VCaP (cell line): ENCODE measurements at regions not wholly inside any gene's neighbourhood (a gene's known extent, or its start where the extent isn't known, plus 50 kb on each side); places are given as distances from the start of the nearest gene placed in this dataset.

ENCODE experiments used
- H3K27ac ChIP-seq: fragments of 450-650 bp; 2 replicates; pipeline ENCODE4 v1.5.1; 2017
- TF ChIP-seq, protein P1 (sequence below): fragments of 450-650 bp; conservative IDR thresholded peaks from 2 replicates; pipeline ENCODE4 v1.5.1; 2017; ENCODE audit warnings: mild to moderate bottlenecking, moderate library complexity

DNA sequence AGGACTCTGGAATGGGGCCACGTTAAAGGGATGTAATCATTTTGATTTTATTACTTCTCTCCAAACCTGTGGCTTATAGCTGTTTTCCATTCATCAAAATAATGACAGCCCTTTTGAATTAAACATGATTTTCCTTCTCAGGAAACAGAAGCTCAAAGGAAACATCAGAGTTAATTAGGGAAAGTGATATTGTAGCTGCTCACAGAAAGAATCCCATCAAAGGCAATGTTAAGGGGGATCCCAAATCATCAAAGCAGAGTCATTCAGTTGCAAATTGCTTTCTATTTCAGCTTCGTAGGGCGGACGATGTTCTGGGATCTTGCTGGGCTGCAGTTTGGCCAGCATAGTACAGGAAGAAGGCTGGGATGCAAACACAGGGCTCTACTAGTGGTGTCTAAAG lies 563.2 kb downstream of the CCSER2 start:
- no peak overlapping the region for H3K27ac ChIP-seq
- TF ChIP-seq, protein P1, sequence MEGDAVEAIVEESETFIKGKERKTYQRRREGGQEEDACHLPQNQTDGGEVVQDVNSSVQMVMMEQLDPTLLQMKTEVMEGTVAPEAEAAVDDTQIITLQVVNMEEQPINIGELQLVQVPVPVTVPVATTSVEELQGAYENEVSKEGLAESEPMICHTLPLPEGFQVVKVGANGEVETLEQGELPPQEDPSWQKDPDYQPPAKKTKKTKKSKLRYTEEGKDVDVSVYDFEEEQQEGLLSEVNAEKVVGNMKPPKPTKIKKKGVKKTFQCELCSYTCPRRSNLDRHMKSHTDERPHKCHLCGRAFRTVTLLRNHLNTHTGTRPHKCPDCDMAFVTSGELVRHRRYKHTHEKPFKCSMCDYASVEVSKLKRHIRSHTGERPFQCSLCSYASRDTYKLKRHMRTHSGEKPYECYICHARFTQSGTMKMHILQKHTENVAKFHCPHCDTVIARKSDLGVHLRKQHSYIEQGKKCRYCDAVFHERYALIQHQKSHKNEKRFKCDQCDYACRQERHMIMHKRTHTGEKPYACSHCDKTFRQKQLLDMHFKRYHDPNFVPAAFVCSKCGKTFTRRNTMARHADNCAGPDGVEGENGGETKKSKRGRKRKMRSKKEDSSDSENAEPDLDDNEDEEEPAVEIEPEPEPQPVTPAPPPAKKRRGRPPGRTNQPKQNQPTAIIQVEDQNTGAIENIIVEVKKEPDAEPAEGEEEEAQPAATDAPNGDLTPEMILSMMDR: no peak

DNA sequence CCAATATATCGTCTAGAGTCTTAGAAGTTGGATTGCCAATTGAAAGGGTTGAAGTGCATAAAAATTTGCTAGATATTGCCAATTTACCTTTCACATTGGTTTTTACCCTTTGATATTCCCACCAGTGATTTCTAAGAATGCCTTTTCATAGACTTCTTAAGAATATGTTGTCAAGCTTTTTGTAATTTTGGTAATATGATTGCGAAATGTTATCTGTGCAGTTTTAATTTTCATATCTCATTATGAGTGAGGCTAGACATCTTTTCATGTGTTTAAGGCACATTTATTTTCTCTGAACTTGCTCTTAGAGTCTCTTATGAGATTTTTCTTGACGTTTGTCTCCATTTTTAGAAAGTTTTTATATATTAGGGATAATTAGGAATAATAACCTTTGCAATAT lies 567.2 kb downstream of the CCSER2 start:
- TF ChIP-seq, protein P1: no peak

DNA sequence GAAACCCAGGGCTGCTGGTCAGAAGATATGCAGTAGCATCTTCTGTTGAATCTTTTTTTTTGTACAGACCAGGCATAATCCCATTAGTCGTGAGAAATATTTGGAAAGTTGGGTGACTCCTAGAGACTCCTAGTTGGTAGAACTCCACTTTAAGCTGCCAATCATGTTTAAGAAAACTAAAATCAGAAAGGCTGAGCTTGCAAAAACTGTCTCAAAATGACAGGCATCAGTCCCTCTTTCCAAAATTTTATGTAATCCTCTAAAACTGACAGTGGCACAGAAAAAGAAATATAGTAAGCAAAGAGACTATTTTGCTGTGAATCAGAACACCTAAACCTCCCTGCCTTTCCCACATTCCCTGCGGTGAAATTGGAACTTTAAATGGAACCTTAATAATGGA lies 568.5 kb downstream of the CCSER2 start:
- TF ChIP-seq, protein P1: no peak
- H3K27ac ChIP-seq: no peak overlapping the region

More for the DNA sequence above, 567.2 kb downstream of the CCSER2 start:
- H3K27ac ChIP-seq: no peak overlapping the region

DNA sequence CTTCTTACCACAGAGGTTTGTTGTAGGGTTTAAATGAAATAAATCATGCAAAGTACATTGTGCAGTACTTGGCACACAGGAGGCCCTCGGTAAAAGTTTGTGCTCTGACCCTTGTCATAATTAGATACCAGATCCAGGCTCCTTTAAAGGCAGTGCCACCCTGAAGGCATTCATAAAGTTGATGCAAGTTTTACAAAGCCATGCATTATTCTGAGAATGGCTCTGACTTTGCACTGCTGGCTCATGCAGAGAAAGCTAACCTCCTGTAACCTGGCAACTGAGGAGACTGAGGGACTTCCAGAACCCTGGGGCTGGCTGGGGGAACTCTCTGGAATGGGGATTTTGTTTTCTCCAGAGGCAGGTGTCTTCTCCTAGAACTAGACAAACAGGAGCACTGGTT lies 570.9 kb downstream of the CCSER2 start:
- TF ChIP-seq, protein P1: no peak
- H3K27ac ChIP-seq: no peak overlapping the region

DNA sequence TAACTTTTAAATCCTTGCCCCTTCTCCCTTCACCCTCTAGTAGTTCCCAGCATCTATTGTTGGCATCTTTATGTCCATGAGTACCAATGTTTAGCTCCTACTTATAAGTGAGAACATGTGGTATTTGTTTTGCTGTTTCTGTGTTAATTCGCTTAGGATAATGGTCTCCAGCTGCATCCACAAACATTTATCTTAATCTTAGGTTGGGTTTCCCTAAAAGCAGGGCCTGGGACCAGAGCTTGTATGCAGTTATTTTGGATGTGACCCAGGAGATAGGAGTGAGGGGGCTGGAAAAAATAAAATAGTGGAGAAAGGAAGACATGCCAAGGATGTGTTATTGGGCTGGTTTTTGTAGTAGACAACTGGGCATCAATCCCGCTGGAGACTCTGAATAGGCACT lies 571.8 kb downstream of the CCSER2 start:
- H3K27ac ChIP-seq: no peak overlapping the region
- TF ChIP-seq, protein P1: no peak

DNA sequence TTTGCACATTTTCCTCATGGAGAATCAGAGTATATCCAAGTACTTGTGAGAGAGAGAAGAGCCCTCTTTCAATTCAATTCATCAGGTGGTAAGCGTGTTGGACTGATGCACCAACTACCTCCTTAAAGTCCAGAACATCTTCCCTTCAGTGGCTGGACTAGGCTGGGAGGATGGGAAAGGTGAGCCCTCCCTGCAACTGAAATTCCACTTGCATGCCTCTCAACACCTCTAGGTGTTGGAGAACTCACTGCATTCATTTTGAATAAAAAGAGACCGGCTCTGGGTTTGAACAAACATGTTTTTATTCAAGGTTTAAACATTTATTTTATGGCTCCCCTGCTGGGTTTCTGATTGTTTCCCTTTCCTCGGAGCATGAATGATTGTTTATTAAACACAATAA lies 573.5 kb downstream of the CCSER2 start:
- TF ChIP-seq, protein P1: no peak

DNA sequence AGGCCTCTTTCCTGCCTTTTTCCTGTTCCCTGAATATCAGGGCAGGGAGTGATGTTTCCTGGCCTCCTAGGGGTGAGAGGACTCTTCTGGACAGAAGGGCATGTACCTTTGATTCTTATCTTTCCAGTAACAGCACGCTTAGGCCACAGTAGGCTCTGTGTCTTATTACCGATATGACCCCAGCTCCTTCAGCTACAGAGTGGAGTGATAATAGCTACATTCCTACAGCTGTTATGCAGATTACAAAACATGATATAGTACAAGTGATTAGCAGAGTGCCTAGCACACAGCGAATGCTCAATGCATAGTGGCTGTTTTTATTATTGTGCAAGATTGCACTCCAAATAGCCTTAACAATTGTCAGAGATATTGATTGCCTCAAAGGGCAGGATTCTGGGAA lies 574.2 kb downstream of the CCSER2 start:
- no peak overlapping the region for H3K27ac ChIP-seq
- TF ChIP-seq, protein P1: no peak

More for the DNA sequence above, 573.5 kb downstream of the CCSER2 start:
- no peak overlapping the region for H3K27ac ChIP-seq

DNA sequence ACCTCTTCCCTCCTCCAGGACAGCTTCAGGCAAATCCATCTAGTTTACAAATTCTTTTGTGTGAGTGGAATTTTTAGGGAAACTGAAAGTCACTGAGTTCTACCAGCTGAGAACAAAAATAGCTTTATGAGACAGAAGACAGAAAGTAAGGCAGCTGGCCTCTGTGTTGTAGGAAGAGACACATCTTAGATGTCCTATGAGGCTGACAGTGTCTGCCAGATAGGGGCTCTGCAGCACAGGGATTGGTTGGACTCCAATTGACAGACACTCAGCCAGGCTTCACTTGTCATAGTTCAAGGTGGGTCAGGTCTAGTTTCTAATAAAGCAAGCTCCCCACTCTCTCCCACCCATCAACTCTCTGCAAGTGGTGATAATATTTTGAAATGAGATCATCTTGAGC lies 574.9 kb downstream of the CCSER2 start:
- H3K27ac ChIP-seq: no peak overlapping the region
- TF ChIP-seq, protein P1: no peak
